Right ventricle myocardium superior (tissue), 1 donor: ENCODE measurements at regions not wholly inside any gene's neighbourhood (a gene's known extent, or its start where the extent isn't known, plus 50 kb on each side); places are given as distances from the start of the nearest gene placed in this dataset.

ENCODE experiments used
- ATAC-seq: fragments of 200-7000 bp; cut with Tn5 transposase; one replicate; pipeline ENCODE4 v1.9.1; 2020; ENCODE audit warnings: mild to moderate bottlenecking; ENCODE audit not compliant: poor library complexity
- DNase-seq: peaks from one replicate; pipeline ENCODE4 v3.0.0-alpha.2; 2020
- intact Hi-C: fragments of 100-400 bp; cut with DNase I; formaldehyde crosslinking; loops from one replicate; pipeline ENCODE4 v1.11.2; 2022
- donor health status: DM: no; HTN: yes; CAD: no; lungs with severe emphysema.

DNA sequence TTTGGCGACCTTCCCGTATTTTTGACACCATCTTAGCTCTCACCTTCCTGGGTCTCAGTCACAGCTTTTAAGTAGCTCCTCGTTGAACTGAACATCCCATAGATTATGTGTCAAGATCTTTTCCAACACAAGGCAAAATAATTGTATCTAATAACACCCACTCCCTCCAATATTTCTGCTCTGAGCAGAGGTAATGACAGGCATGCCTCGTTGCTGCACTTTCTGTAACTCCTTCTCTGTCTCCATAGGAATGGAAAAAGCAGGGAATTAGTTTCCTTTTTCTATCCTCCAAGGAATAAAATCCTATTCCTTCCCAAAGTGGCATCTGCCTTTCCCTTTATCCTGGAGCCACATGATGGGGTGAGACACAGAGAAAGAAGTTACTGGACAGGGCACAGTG lies 174.0 kb upstream of the CDH20 start:
- intact Hi-C loops: no loop called here

DNA sequence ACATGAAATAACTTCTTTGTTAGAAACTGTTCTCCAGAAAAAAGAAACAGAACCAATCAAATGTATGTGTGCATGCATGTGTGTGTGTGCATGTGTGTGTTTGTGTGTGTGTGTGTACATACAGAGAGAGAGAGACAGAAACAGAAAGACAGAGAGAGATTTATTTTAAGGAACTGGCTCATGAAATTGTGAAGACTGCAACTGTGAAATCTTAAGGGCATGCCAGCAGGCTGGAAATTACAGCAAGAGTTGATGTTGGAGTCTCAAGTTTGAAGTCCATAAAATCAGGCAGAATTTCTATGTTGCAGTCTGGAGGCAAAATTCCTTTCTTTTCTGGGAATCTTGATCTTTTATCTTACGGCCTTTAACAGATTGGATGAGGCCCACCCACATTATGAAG lies 168.9 kb upstream of the CDH20 start:
- intact Hi-C loops: no loop called here
- ATAC-seq (no peak), DNase-seq (no peak)

More for the DNA sequence above, 174.0 kb upstream of the CDH20 start:
- DNase-seq (no peak), ATAC-seq (no peak)

DNA sequence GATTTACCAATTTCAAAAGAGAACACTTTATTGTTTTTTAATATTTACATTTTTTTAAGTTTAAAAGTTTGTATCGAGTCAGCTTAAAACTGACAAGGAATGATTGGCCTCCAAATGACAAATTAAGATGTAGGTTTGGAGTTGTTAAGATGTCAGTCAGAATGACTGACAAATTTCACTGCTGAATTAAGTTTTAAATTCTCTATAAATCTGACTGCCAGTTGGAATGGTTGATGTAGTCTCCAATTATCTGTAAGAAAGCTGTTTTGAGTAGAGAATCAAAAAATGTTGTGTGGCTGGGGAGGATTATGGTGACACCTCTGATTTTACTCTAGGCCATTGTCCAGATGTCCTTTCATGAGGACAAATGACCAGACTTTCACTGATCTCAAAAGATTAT lies 165.3 kb upstream of the CDH20 start:
- DNase-seq: no peak
- intact Hi-C loops: no loop called here
- no peak for ATAC-seq

DNA sequence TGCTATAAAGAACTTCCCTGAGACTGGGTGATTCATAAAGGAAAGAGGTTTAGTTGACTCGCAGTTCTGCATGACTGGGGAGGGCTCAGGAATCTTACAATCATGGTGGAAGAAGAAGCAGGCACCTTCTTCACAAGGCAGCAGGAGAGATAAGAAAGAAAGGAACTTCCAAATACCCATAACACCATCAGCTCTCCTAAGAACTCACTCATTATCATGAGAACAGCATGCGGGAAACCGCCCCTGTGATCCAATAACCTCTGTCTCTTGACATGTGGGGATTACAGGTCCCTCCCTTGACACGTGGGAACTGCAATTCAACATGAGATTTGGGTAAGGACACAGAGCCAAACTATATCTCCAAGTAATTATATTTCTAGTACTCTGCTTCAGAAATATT lies 163.8 kb upstream of the CDH20 start:
- ATAC-seq (no peak), DNase-seq (no peak)
- intact Hi-C loops: no loop called here

DNA sequence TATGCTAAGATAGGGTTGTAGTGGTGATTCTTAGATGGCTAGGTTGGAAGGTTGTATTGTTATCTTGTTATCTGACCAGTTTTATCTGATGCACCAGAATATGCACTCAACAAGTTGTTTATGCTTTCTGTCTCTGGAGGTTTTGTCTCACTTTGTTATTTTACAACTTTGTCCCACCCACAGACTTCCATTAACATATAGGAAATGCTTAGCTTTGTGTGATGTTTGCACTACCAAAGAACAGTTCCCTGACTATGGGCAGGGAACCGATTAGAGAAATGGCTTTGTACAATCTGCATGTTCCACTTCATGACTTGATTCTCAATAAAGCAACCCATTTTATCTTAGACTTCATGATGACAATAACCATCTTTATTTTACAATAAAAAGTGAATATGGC lies 160.6 kb upstream of the CDH20 start:
- DNase-seq (no peak), ATAC-seq (no peak)
- intact Hi-C loops: no loop called here

DNA sequence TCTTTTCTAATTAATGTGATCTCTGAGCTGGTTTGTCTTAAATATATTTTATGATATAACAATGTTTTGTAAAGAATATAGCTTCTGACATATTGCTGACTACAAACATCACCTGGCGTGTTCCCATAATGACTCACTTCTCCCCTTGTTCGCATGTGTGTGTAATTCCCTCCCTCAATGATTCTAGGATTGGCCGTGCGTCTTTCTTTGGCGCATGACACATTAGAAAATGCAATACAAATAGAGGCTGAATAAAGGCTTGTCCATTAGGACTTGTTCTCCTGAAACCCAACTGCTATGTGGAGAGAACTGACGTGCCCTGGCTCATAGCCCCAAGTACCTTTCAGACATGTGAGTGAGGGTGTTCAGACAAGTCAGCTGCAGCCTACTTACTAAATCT lies 159.7 kb upstream of the CDH20 start:
- ATAC-seq (no peak), DNase-seq (no peak)
- intact Hi-C loops: no loop called here

DNA sequence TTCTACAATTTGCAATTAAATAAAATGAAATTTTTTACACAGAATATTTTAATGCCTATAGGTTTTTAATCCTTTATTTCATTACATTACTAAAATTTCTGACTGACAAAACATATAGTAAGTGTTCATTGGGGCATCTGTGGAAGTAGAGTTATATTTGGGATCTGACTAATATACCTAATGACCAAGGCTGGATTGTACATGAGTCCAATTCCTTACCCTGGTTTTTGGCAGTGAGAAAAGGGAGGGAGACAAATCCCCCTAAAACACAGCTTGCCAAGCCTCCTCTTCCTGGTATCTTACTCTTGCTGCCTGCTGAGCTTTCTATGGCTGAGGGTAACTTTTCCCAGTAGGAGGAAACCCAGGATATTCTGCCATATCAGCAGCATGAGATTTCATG lies 149.4 kb upstream of the CDH20 start:
- DNase-seq: no peak
- ATAC-seq: no peak
- intact Hi-C loops: no loop called here

DNA sequence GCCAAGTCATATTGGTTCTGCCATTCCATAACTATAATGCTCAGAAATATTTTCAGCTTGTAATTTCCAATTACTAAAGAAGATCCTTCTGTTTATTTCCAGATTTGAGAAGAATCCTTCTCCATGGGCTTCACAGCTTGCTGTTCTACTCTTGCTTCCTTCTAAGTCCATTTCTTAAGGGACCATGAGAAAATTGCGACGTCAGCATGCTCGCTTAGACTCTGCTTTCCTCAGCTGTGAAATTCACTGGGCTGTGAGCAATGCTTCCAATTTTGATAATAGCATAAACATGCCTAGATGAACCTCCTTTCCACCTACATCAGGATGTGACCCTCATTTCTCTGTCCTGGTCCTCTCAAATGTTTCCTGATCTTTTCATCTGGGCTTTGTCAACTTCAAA lies 145.3 kb upstream of the CDH20 start:
- no peak for ATAC-seq
- intact Hi-C loops: no loop called here

DNA sequence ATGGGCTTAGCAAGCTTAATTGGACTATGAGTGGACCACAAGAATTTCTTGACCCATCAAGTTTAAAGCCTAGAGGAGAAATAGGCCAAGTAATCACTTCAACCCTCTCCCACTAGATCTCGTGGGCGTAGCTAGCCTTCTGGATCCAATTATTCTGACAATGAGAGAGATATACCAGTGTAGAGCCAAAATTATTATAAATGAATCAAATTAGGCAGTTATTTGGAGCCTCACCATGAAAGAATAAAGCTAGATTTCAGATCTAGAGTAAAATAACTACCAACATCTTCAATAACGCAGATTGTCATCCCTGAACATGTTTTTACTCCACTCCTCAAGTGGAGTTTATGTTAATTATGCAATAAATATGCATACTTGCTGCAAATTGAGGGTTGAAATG lies 143.9 kb upstream of the CDH20 start:
- ATAC-seq (no peak), DNase-seq (no peak)
- intact Hi-C loops: no loop called here

More for the DNA sequence above, 145.3 kb upstream of the CDH20 start:
- no peak for DNase-seq

DNA sequence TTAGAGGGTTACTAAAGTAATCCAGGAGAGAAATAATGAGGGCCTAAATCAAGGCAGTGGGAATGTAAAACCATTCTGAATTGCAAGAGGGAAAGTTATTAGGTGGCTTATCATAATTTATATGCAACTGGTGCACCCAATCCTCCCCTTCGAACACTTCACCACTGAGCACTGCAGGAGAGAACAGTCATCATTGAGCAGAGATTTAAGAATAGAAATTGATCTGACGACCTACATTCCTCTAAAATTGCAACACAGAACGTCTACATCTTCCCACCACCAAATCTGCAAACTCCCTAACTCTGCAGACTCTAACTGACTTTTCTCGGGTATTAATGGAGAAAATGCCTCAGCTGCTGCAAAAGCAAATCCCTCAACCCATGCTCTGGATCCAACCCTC lies 138.5 kb upstream of the CDH20 start:
- ATAC-seq (no peak), DNase-seq (no peak)
- intact Hi-C loops: no loop called here

DNA sequence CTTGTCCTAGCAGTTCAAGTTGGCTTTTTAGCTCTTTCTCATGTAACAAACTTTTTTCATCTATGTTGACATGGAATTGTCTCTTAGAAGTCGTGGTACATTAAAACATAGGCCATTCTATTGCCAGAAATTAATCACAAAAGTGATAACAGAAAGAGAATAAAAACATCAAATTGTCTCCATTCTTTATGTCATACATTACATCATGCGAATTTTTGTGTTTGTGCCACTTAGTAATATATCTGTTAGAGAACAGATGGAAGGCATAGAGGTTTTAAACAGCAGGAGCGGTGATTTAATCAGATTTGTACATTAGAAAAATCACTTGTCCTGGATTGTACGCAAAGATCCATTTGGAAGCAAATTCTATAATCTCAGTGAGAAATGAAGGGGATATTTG lies 136.5 kb upstream of the CDH20 start:
- no peak for ATAC-seq
- no peak for DNase-seq
- intact Hi-C loops: no loop called here

DNA sequence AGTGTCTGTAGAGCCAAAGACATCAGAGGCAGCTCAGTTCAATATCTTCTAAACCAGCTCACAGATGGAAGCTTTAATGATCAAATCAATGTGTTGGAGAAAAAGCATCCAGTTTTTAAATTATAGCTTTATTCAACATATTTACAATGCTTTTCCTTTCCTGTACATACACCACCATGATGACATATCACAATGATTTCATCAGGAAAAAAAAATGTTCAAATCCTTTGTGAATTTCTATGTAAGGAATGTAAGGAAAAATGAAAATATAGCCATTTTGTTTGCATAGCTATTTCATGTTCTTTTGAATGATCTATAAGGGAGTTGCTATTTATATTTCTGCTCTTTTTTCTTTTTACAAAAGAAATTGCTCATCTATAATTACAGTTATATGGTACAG lies 134.7 kb upstream of the CDH20 start:
- no peak for ATAC-seq
- intact Hi-C loops: no loop called here
- DNase-seq: no peak

DNA sequence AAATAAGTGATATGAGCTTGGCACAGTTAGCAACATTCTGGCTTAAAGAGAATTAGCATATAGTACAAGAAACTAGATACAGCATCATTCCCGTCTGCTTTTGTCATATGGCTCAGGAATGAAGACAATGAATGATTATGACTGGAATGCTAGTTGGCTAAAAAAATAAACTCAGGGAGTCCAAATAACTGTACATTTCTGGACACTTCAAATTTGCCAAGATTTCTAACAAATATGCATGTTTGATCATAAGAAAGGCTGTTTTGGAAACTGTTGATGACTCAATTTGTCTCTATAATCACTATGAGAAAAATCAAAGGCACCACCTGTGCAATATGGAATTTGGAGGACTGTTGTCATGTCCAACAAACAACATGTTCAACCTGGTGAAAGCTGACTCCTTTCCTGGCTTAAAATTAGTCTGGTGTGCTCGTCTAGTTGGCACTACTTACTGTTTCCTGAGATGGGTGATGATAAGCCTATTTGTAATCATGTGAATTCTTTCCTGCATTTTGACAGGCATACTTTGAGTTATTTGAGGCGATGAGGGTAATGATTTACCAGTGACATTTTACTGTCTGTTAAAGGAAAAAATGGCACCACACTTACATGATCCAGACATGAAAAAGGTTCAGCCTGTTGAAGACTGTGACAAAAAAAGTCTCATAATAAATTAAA lies 133.9 kb upstream of the CDH20 start:
- DNase-seq (no peak), ATAC-seq (no peak)
- intact Hi-C loops: no loop called here

DNA sequence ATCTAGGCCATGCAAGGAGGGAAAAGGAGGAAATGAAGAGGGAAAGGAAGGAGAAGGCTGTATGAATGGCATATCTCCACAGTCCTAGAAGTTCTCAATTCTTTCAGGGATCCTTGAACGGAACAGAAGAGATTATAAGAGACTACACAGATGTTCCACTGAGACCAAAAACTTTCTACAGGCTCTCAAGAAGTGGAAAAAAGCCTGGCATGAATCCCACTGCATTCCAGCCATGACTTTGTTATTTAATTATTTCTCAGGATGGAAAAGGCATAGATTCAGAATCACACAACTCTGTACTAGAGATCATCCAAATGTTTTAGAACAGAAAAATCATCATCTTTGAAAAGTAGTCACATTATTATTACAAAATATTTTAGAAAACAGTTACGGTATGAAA lies 131.7 kb upstream of the CDH20 start:
- DNase-seq (no peak), ATAC-seq (no peak)
- intact Hi-C loops: no loop called here

DNA sequence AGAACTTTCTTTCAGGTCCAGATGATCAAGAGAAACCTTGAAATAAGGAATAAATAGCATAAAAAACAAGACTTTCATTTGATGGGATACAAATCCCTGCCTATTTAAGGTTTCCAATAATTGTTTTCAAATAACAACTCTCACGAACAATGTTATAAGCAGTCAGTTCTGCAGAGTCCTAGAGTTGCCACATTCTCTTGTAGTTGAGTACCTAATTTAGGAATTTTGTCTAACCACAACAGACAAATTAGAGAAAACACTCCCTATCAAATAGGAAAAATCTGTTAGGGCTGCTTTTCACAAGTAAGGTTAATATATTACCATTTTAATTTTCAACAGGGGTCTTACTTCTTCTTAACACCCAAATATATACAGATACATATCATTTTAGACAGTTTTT lies 130.1 kb upstream of the CDH20 start:
- intact Hi-C loops: no loop called here
- no peak for ATAC-seq
- no peak for DNase-seq

DNA sequence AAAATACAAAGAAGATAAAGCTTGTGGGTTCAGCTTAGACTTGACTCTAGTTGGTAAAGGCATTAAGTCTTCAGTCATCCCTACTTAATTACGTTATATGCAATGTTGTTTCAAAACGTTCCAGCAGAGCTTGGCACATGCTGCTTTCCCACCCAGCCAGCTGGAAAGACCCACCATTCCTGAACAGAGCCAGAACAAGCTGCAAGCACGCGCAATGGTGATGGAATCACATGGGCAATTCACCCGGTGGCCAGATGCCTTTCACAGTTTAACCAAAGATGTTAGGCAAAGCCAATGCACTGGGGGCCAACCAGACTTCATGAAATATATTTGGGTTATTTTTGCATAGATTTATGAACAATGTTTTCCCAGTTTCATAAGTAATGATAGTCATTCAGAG lies 123.4 kb upstream of the CDH20 start:
- DNase-seq: no peak
- no peak for ATAC-seq
- intact Hi-C loops: no loop called here

DNA sequence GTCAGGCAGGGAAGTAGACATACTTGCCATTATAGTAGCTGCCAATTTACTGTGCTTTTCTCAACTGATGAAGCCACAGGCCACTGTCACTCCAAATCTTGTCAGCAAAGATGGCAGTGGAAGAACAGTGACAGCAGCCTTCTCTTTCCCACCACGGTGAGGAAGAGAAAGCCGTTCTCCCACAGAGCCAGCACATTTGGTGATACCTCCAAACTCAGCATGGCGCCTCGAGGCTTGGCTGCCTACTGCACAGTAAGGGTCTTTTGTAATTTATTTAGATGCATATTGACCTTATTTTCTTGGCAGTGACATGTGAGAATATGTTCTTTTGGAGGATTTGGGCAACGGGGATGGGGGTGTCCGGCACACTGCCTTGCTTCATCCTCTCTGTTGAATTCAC lies 117.2 kb upstream of the CDH20 start:
- intact Hi-C loops: no loop called here
- ATAC-seq (no peak), DNase-seq (no peak)

DNA sequence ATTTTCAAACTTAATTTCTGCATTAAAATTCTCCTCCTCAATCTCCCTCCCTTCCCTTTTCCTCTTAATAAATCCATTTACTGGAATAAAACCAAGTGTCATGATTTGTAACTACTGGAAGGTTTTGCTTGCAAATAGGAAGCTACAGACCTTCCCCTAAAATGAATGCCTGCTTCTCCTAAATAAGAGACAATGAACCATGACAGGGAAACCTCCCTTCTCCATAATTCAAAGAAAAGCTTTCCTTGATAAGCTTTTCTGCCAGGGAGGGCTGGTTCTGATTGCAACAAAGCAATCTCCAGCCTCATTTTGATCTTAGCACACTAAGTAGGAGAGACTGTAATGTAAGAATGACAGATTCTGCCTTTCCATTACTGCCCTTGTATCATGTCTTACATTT lies 111.0 kb upstream of the CDH20 start:
- no peak for DNase-seq
- intact Hi-C loops: no loop called here

DNA sequence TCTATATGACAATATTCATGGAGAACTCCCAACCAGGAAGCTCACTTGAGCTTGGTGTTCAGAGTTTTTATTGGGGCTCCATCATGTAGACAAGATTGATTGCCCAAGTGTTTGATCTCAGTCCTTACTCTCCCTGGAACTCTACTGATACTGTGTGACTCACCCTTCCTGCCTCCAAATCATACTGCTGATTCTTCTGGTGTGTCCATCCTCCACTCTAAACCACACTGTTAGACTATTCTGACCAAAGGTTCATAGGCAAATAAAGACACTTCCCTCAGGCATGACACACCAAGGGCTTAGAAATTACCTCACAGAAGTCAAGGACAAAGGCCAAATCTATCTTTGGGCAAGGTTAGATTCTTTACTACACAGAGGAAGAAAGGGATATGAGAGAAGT lies 107.9 kb upstream of the CDH20 start:
- intact Hi-C loops: no loop called here
- no peak for DNase-seq
- ATAC-seq: no peak

More for the DNA sequence above, 111.0 kb upstream of the CDH20 start:
- no peak for ATAC-seq

DNA sequence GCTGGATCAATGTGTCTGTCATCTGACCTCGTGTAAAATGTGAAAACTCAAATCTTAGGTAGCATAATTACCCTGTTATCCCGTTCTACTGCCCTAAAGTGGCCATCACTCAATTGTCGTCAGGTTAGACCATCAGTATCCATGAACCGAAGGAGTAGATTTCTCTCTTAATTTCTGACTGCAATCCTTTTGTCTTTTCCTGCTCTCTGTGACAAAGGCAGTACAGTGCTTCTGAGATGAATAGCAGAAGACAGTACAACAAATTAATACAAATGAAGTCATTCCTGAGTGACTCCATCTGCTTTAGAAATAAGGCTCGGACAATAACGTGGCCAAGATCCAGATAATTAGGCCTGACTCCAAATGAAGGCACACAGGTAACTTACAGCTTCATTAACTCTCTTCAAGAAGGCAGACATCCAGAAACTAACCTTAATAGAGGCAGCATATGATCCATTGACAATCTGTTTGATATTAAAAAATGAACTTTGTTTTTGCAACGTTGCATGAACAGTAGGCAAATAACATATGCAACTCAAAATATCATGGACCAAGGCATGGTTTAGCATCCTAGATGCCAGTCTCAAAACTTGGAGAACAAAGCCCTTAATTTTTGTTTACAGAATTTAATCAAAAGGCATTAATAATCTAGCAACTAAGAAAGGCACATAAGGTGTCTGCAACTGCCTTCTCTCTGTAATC lies 96.7 kb upstream of the CDH20 start:
- DNase-seq (no peak), ATAC-seq (no peak)
- intact Hi-C loops: no loop called here

DNA sequence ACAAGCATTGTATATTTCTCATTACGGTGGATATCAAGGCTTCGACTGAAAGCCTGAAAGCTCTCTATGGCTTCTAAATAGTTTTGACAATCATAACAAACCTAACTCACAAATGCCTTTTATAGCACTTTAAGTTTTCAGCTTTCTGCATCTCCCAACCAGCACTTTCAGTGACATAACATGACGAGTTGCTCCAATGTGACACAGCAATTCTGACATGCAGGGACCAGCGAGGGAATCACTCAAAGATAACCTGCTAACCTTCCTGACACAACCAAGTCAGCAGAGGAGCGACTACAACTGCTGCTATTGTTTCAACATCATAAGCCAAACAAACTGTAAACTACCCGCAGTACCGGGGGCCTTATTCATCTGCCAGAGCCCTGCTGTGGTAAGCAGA lies 95.7 kb upstream of the CDH20 start:
- intact Hi-C loops: no loop called here

More for the DNA sequence above, 95.7 kb upstream of the CDH20 start:
- DNase-seq: no peak
- no peak for ATAC-seq
